ENCODE measurements at regions not wholly inside any gene's neighbourhood (a gene's known extent, or its start where the extent isn't known, plus 50 kb on each side); places are given as distances from the start of the nearest gene placed in this dataset.

- Histone ChIP-seq H3K4me3 (ENCODE audit: low read depth, low read length) (no peak overlapping the region), H3K27me3 (ENCODE audit: control insufficient read depth, insufficient read depth, low read length) (no peaks in the 10 kb centered on the region), H3K36me3 (ENCODE audit: control insufficient read depth, insufficient read depth, low read length) (no peaks in the 10 kb centered on the region), H3K9me3 (ENCODE audit: control insufficient read depth, insufficient read depth, low read length) (no peaks in the 10 kb centered on the region), H3K27ac (ENCODE audit: low read depth, low read length) (no peak overlapping the region), H3K4me1 (ENCODE audit: control insufficient read depth, insufficient read depth, low read length) (no peaks in the 10 kb centered on the region)
- no CpG with 5 or more reads among the region's 2 CpGs for WGBS (ENCODE audit: insufficient coverage)
- DNase-seq (ENCODE audit: low read depth in 4 of 6, low spot score in 6 of 6), result no peak
Observed at GRCh38 chr3:78414261-78414660, 1353.5 kb downstream of the ROBO1 start.

- DNase-seq (ENCODE audit: low read depth in 4 of 6, low spot score in 6 of 6), result no peak
- no peaks in the 10 kb centered on the region for H3K36me3 ChIP-seq (ENCODE audit: control insufficient read depth, insufficient read depth, low read length)
- H3K9me3 ChIP-seq (ENCODE audit: control insufficient read depth, insufficient read depth, low read length), result no peaks in the 10 kb centered on the region
- H3K4me1 ChIP-seq (ENCODE audit: control insufficient read depth, insufficient read depth, low read length), result no peaks in the 10 kb centered on the region
- no peak overlapping the region for H3K4me3 ChIP-seq (ENCODE audit: low read depth, low read length)
- no peak overlapping the region for H3K27ac ChIP-seq (ENCODE audit: low read depth, low read length)
- no peaks in the 10 kb centered on the region for H3K27me3 ChIP-seq (ENCODE audit: control insufficient read depth, insufficient read depth, low read length)
Observed at GRCh38 chr3:78420611-78421010, 1347.2 kb downstream of the ROBO1 start.

- H3K27me3 ChIP-seq (ENCODE audit: control insufficient read depth, insufficient read depth, low read length), result no peaks in the 10 kb centered on the region
- H3K36me3 ChIP-seq (ENCODE audit: control insufficient read depth, insufficient read depth, low read length), result no peaks in the 10 kb centered on the region
- WGBS (ENCODE audit: insufficient coverage), result no CpG with 5 or more reads among the region's 7 CpGs
- H3K4me1 ChIP-seq (ENCODE audit: control insufficient read depth, insufficient read depth, low read length), result no peaks in the 10 kb centered on the region
- no peak overlapping the region for H3K4me3 ChIP-seq (ENCODE audit: low read depth, low read length)
- no peak for DNase-seq (ENCODE audit: low read depth in 4 of 6, low spot score in 6 of 6)
- no peak overlapping the region for H3K27ac ChIP-seq (ENCODE audit: low read depth, low read length)
- no peaks in the 10 kb centered on the region for H3K9me3 ChIP-seq (ENCODE audit: control insufficient read depth, insufficient read depth, low read length)
Observed at GRCh38 chr3:78421247-78421966, 1346.4 kb downstream of the ROBO1 start.

- no peaks in the 10 kb centered on the region for H3K27me3 ChIP-seq (ENCODE audit: control insufficient read depth, insufficient read depth, low read length)
- no peaks in the 10 kb centered on the region for H3K4me1 ChIP-seq (ENCODE audit: control insufficient read depth, insufficient read depth, low read length)
- no peak overlapping the region for H3K27ac ChIP-seq (ENCODE audit: low read depth, low read length)
- DNase-seq (ENCODE audit: low read depth in 4 of 6, low spot score in 6 of 6), result peak in 2 of 6 donors; percentile 40 to 67
- whole genome bisulfite sequencing (ENCODE audit: insufficient coverage), result no CpG with 5 or more reads among the region's 1 CpG
- H3K36me3 ChIP-seq (ENCODE audit: control insufficient read depth, insufficient read depth, low read length), result no peaks in the 10 kb centered on the region
- no peak overlapping the region for H3K4me3 ChIP-seq (ENCODE audit: low read depth, low read length)
- no peaks in the 10 kb centered on the region for H3K9me3 ChIP-seq (ENCODE audit: control insufficient read depth, insufficient read depth, low read length)
Observed at GRCh38 chr3:78424656-78425055, 1343.1 kb downstream of the ROBO1 start.

- peak in 3 of 6 donors; percentile 11 to 84 (median 12) for DNase-seq (ENCODE audit: low read depth in 4 of 6, low spot score in 6 of 6)
- H3K4me1 ChIP-seq (ENCODE audit: control insufficient read depth, insufficient read depth, low read length), result no peaks in the 10 kb centered on the region
- H3K27ac ChIP-seq (ENCODE audit: low read depth, low read length), result no peak overlapping the region
- H3K36me3 ChIP-seq (ENCODE audit: control insufficient read depth, insufficient read depth, low read length), result no peaks in the 10 kb centered on the region
- H3K27me3 ChIP-seq (ENCODE audit: control insufficient read depth, insufficient read depth, low read length), result no peaks in the 10 kb centered on the region
- H3K4me3 ChIP-seq (ENCODE audit: low read depth, low read length), result no peak overlapping the region
- no peaks in the 10 kb centered on the region for H3K9me3 ChIP-seq (ENCODE audit: control insufficient read depth, insufficient read depth, low read length)
- no CpG with 5 or more reads among the region's 1 CpG for WGBS (ENCODE audit: insufficient coverage)
Observed at GRCh38 chr3:78426454-78426853, 1341.3 kb downstream of the ROBO1 start.

- H3K4me3 ChIP-seq (ENCODE audit: low read depth, low read length), result no peak overlapping the region
- no peaks in the 10 kb centered on the region for H3K4me1 ChIP-seq (ENCODE audit: control insufficient read depth, insufficient read depth, low read length)
- H3K27ac ChIP-seq (ENCODE audit: low read depth, low read length), result no peak overlapping the region
- H3K27me3 ChIP-seq (ENCODE audit: control insufficient read depth, insufficient read depth, low read length), result no peaks in the 10 kb centered on the region
- H3K9me3 ChIP-seq (ENCODE audit: control insufficient read depth, insufficient read depth, low read length), result no peaks in the 10 kb centered on the region
- no peaks in the 10 kb centered on the region for H3K36me3 ChIP-seq (ENCODE audit: control insufficient read depth, insufficient read depth, low read length)
- no peak for DNase-seq (ENCODE audit: low read depth in 4 of 6, low spot score in 6 of 6)
Observed at GRCh38 chr3:78427303-78427702, 1340.5 kb downstream of the ROBO1 start.

GRCh38 chr3:78430741-78431140, 1337.1 kb downstream of the ROBO1 start:
- H3K27ac ChIP-seq (ENCODE audit: low read depth, low read length), result no peak overlapping the region
- H3K27me3 ChIP-seq (ENCODE audit: control insufficient read depth, insufficient read depth, low read length), result no peaks in the 10 kb centered on the region
- no peak overlapping the region for H3K4me3 ChIP-seq (ENCODE audit: low read depth, low read length)
- no peaks in the 10 kb centered on the region for H3K9me3 ChIP-seq (ENCODE audit: control insufficient read depth, insufficient read depth, low read length)
- no peaks in the 10 kb centered on the region for H3K36me3 ChIP-seq (ENCODE audit: control insufficient read depth, insufficient read depth, low read length)
- no peaks in the 10 kb centered on the region for H3K4me1 ChIP-seq (ENCODE audit: control insufficient read depth, insufficient read depth, low read length)
- no CpG with 5 or more reads among the region's 1 CpG for WGBS (ENCODE audit: insufficient coverage)
- DNase-seq (ENCODE audit: low read depth in 4 of 6, low spot score in 6 of 6), result no peak

- 100% methylated on average over 1 of the region's 3 CpGs for WGBS (ENCODE audit: insufficient coverage)
- Histone ChIP-seq H3K4me1 (ENCODE audit: control insufficient read depth, insufficient read depth, low read length) (no peaks in the 10 kb centered on the region), H3K27ac (ENCODE audit: low read depth, low read length) (no peak overlapping the region), H3K36me3 (ENCODE audit: control insufficient read depth, insufficient read depth, low read length) (no peaks in the 10 kb centered on the region), H3K4me3 (ENCODE audit: low read depth, low read length) (no peak overlapping the region), H3K9me3 (ENCODE audit: control insufficient read depth, insufficient read depth, low read length) (no peaks in the 10 kb centered on the region), H3K27me3 (ENCODE audit: control insufficient read depth, insufficient read depth, low read length) (no peaks in the 10 kb centered on the region)
- no peak for DNase-seq (ENCODE audit: low read depth in 4 of 6, low spot score in 6 of 6)
Observed at GRCh38 chr3:78434801-78435200, 1333.0 kb downstream of the ROBO1 start.

- H3K27me3 ChIP-seq (ENCODE audit: control insufficient read depth, insufficient read depth, low read length), result no peaks in the 10 kb centered on the region
- no CpG with 5 or more reads among the region's 1 CpG for WGBS (ENCODE audit: insufficient coverage)
- no peaks in the 10 kb centered on the region for H3K4me1 ChIP-seq (ENCODE audit: control insufficient read depth, insufficient read depth, low read length)
- H3K36me3 ChIP-seq (ENCODE audit: control insufficient read depth, insufficient read depth, low read length), result no peaks in the 10 kb centered on the region
- DNase-seq (ENCODE audit: low read depth in 4 of 6, low spot score in 6 of 6), result peak in 1 of 6 donors; percentile 68
- H3K9me3 ChIP-seq (ENCODE audit: control insufficient read depth, insufficient read depth, low read length), result no peaks in the 10 kb centered on the region
- H3K27ac ChIP-seq (ENCODE audit: low read depth, low read length), result no peak overlapping the region
- H3K4me3 ChIP-seq (ENCODE audit: low read depth, low read length), result no peak overlapping the region
Observed at GRCh38 chr3:78455166-78455565, 1312.6 kb downstream of the ROBO1 start.

GRCh38 chr3:78455712-78456433, 1311.9 kb downstream of the ROBO1 start:
- no peaks in the 10 kb centered on the region for H3K27me3 ChIP-seq (ENCODE audit: control insufficient read depth, insufficient read depth, low read length)
- WGBS (ENCODE audit: insufficient coverage), result 57% methylated on average over 1 of the region's 2 CpGs
- no peak overlapping the region for H3K27ac ChIP-seq (ENCODE audit: low read depth, low read length)
- H3K4me3 ChIP-seq (ENCODE audit: low read depth, low read length), result no peak overlapping the region
- H3K9me3 ChIP-seq (ENCODE audit: control insufficient read depth, insufficient read depth, low read length), result no peaks in the 10 kb centered on the region
- no peaks in the 10 kb centered on the region for H3K4me1 ChIP-seq (ENCODE audit: control insufficient read depth, insufficient read depth, low read length)
- DNase-seq (ENCODE audit: low read depth in 4 of 6, low spot score in 6 of 6), result peak in 2 of 6 donors; percentile 9 to 70
- H3K36me3 ChIP-seq (ENCODE audit: control insufficient read depth, insufficient read depth, low read length), result no peaks in the 10 kb centered on the region

All from spinal cord (tissue), 9 donors.